ENCODE measurements at regions not wholly inside any gene's neighbourhood (a gene's known extent, or its start where the extent isn't known, plus 50 kb on each side); places are given as distances from the start of the nearest gene placed in this dataset.

GRCh38 chr13:106762708-106763107 is 194.8 kb upstream of the ARGLU1 start:
- TF ChIP-seq MAX (IDR thresholded peaks at IDR 0.05; ENCODE audit: low read depth, low read length) (no peak), CTCF (IDR thresholded peaks at IDR 0.05; ENCODE audit: low read depth, low read length) (no peak), MYC (IDR thresholded peaks at IDR 0.05; ENCODE audit: low read depth, low read length) (no peak), POLR2A (IDR thresholded peaks at IDR 0.05; ENCODE audit: extremely low read depth, insufficient read length) (no peak)
- DNase-seq (ENCODE audit: low read depth) = no peak
- no peak overlapping the region for H3K4me3 ChIP-seq (ENCODE audit: low read depth, low read length)

- TF ChIP-seq MAX (IDR thresholded peaks at IDR 0.05; ENCODE audit: low read depth, low read length) (no peak), CTCF (IDR thresholded peaks at IDR 0.05; ENCODE audit: low read depth, low read length) (no peak), MYC (IDR thresholded peaks at IDR 0.05; ENCODE audit: low read depth, low read length) (no peak), POLR2A (IDR thresholded peaks at IDR 0.05; ENCODE audit: extremely low read depth, insufficient read length) (no peak)
- H3K4me3 ChIP-seq (ENCODE audit: low read depth, low read length) = no peak overlapping the region
- DNase-seq (ENCODE audit: low read depth) = no peak
Measured at GRCh38 chr13:106756446-106756845, 188.5 kb upstream of the ARGLU1 start.

GRCh38 chr13:106755542-106755941 is 187.6 kb upstream of the ARGLU1 start:
- DNase-seq (ENCODE audit: low read depth) = no peak
- H3K4me3 ChIP-seq (ENCODE audit: low read depth, low read length) = no peak overlapping the region
- TF ChIP-seq MYC (IDR thresholded peaks at IDR 0.05; ENCODE audit: low read depth, low read length) (no peak), POLR2A (IDR thresholded peaks at IDR 0.05; ENCODE audit: extremely low read depth, insufficient read length) (no peak), MAX (IDR thresholded peaks at IDR 0.05; ENCODE audit: low read depth, low read length) (no peak), CTCF (IDR thresholded peaks at IDR 0.05; ENCODE audit: low read depth, low read length) (no peak)

- no peak overlapping the region for H3K4me3 ChIP-seq (ENCODE audit: low read depth, low read length)
- no peak for DNase-seq (ENCODE audit: low read depth)
- no peak for TF ChIP-seq POLR2A (IDR thresholded peaks at IDR 0.05; ENCODE audit: extremely low read depth, insufficient read length)
- no peak for TF ChIP-seq MYC (IDR thresholded peaks at IDR 0.05; ENCODE audit: low read depth, low read length)
- TF ChIP-seq CTCF (IDR thresholded peaks at IDR 0.05; ENCODE audit: low read depth, low read length) = no peak
- TF ChIP-seq MAX (IDR thresholded peaks at IDR 0.05; ENCODE audit: low read depth, low read length) = no peak
Measured at GRCh38 chr13:106753251-106753650, 185.3 kb upstream of the ARGLU1 start.

- no peak for DNase-seq (ENCODE audit: low read depth)
- H3K4me3 ChIP-seq (ENCODE audit: low read depth, low read length) = no peak overlapping the region
- TF ChIP-seq MYC (IDR thresholded peaks at IDR 0.05; ENCODE audit: low read depth, low read length) (no peak), POLR2A (IDR thresholded peaks at IDR 0.05; ENCODE audit: extremely low read depth, insufficient read length) (no peak), MAX (IDR thresholded peaks at IDR 0.05; ENCODE audit: low read depth, low read length) (no peak), CTCF (IDR thresholded peaks at IDR 0.05; ENCODE audit: low read depth, low read length) (no peak)
Measured at GRCh38 chr13:106752584-106753170, 184.7 kb upstream of the ARGLU1 start.

All from NB4 (cell line).